Smooth muscle cell (in vitro differentiated cells): ENCODE measurements at regions not wholly inside any gene's neighbourhood (a gene's known extent, or its start where the extent isn't known, plus 50 kb on each side); places are given as distances from the start of the nearest gene placed in this dataset.

Experiments used
- DNase-seq: peaks from one replicate; lab custom pipeline; 2025; ENCODE audit not compliant: unreplicated experiment; lab: John Stamatoyannopoulos, UW
- H2AFZ ChIP-seq: fragments of 200-600 bp; sonication (generic); 2 replicates; pipeline ENCODE4 v1.6.0; 2016; ENCODE audit warnings: antibody characterized with exemption, low read depth, mild to moderate bottlenecking
- H3F3A ChIP-seq: fragments of 200-600 bp; sonication (generic); 2 replicates; pipeline ENCODE4 v1.6.0; 2017; ENCODE audit warnings: antibody characterized with exemption, low read depth
- H3K27ac ChIP-seq: fragments of 200-600 bp; sonication (generic); 2 replicates; pipeline ENCODE4 v1.5.1; 2016; ENCODE audit warnings: low read depth, mild to moderate bottlenecking
- H3K27me3 ChIP-seq: fragments of 200-600 bp; sonication (generic); 2 replicates; pipeline ENCODE4 v1.6.1; 2016; ENCODE audit warnings: low read depth, mild to moderate bottlenecking
- H3K36me3 ChIP-seq: fragments of 200-600 bp; sonication (generic); 2 replicates; pipeline ENCODE4 v1.5.1; 2016; ENCODE audit warnings: low read depth
- H3K4me1 ChIP-seq: fragments of 200-600 bp; sonication (generic); 2 replicates; pipeline ENCODE4 v1.5.1; 2016; ENCODE audit warnings: low read depth
- H3K4me2 ChIP-seq: fragments of 200-600 bp; sonication (generic); 2 replicates; pipeline ENCODE4 v1.6.0; 2016; ENCODE audit warnings: mild to moderate bottlenecking
- H3K4me3 ChIP-seq: fragments of 200-600 bp; sonication (generic); 2 replicates; pipeline ENCODE4 v1.5.1; 2016; ENCODE audit warnings: mild to moderate bottlenecking
- H3K79me2 ChIP-seq: fragments of 200-600 bp; sonication (generic); 2 replicates; pipeline ENCODE4 v1.6.0; 2016; ENCODE audit warnings: low read depth, mild to moderate bottlenecking
- H3K9ac ChIP-seq: fragments of 200-600 bp; sonication (generic); 2 replicates; pipeline ENCODE4 v1.6.0; 2016; ENCODE audit warnings: low read depth
- H3K9me3 ChIP-seq: fragments of 200-600 bp; sonication (generic); replicated peaks from 2 replicates; pipeline ENCODE4 v1.5.1; 2016; ENCODE audit warnings: low read depth
- H4K20me1 ChIP-seq: fragments of 200-600 bp; sonication (generic); 2 replicates; pipeline ENCODE4 v1.6.0; 2016; ENCODE audit warnings: low read depth
- WGBS: methylation state at CpG from one replicate; pipeline ENCODE4 v1.1.7; 2016; ENCODE audit warnings: low lambda C conversion rate; 5-methylcytosine and 5-hydroxymethylcytosine counted together
- TF ChIP-seq, protein P1 (sequence below): fragments of 200-600 bp; sonication (generic); IDR thresholded peaks from 2 replicates; pipeline ENCODE4 v1.5.1; 2017; ENCODE audit warnings: borderline replicate concordance, mild to moderate bottlenecking, antibody characterized with exemption; ENCODE audit not compliant: insufficient read depth, poor library complexity, severe bottlenecking

DNA sequence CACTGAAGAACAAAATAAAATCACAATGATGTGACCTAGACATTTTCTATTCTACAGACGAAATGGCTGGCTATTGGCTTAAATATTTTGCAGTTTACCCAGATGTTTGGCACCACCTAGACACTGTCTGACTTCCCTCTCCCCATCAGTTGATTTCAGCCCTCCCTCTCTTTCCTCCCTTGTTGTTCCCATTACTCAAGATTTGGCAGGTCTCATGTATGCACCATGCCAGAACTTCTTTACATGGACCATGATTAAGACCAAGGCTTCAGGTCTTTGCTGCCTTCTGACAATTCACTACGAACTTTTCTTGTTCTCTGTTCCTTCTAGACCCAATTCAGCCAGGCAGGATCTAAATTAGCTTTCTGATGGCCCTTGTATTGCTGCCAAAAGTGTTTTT is 66.6 kb upstream of the GDNF start:
- Histone ChIP-seq H3F3A (no peaks in the 10 kb centered on the region), H3K36me3 (no peaks in the 10 kb centered on the region), H3K27me3 (peaks cover 4% of the 10 kb centered on the region), H3K79me2 (no peaks in the 10 kb centered on the region), H3K9ac (no peak overlapping the region), H3K27ac (no peak overlapping the region), H3K4me3 (no peak overlapping the region), H3K4me1 (no peaks in the 10 kb centered on the region), H2AFZ (no peak overlapping the region), H3K4me2 (no peak overlapping the region), H4K20me1 (no peaks in the 10 kb centered on the region), H3K9me3 (no peaks in the 10 kb centered on the region)
- TF ChIP-seq, protein P1, sequence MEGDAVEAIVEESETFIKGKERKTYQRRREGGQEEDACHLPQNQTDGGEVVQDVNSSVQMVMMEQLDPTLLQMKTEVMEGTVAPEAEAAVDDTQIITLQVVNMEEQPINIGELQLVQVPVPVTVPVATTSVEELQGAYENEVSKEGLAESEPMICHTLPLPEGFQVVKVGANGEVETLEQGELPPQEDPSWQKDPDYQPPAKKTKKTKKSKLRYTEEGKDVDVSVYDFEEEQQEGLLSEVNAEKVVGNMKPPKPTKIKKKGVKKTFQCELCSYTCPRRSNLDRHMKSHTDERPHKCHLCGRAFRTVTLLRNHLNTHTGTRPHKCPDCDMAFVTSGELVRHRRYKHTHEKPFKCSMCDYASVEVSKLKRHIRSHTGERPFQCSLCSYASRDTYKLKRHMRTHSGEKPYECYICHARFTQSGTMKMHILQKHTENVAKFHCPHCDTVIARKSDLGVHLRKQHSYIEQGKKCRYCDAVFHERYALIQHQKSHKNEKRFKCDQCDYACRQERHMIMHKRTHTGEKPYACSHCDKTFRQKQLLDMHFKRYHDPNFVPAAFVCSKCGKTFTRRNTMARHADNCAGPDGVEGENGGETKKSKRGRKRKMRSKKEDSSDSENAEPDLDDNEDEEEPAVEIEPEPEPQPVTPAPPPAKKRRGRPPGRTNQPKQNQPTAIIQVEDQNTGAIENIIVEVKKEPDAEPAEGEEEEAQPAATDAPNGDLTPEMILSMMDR: no peak
- DNase-seq: no peak
- 66% methylated on average over 2 of the region's 2 CpGs for WGBS

DNA sequence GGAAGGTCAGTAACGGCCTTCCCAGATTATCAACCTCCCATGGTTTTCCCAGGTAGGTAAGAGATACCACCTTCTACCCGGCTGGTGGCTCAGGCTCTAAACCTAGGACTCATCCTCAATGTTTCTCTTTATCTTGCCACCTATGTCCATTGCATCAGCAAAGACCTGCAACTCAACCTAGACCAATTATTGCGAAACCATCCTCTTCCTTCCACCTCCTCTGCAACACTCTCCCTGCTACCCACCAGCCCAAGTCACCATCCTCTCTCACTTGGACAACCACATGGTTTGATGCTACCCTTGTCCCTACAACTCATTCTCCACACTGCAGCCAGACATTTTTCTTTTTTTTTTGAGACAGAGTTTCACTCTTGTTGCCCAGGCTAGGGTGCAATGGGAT is 65.4 kb upstream of the GDNF start:
- Histone ChIP-seq H3K9me3 (no peaks in the 10 kb centered on the region), H3K9ac (no peak overlapping the region), H3K27me3 (no peaks in the 10 kb centered on the region), H3K27ac (no peak overlapping the region), H3K4me3 (no peak overlapping the region), H3K4me2 (no peak overlapping the region), H4K20me1 (no peaks in the 10 kb centered on the region), H3K79me2 (no peaks in the 10 kb centered on the region), H3K36me3 (no peaks in the 10 kb centered on the region), H3K4me1 (no peaks in the 10 kb centered on the region), H3F3A (no peaks in the 10 kb centered on the region), H2AFZ (no peak overlapping the region)
- TF ChIP-seq, protein P1: no peak
- WGBS: 88% methylated on average over 3 of the region's 3 CpGs
- no peak for DNase-seq

- H3K27ac ChIP-seq: no peak overlapping the region
- no peaks in the 10 kb centered on the region for H3F3A ChIP-seq
- WGBS: 87% methylated on average over 3 of the region's 3 CpGs
- no peak overlapping the region for H3K4me3 ChIP-seq
- H3K27me3 ChIP-seq: no peaks in the 10 kb centered on the region
- no peak overlapping the region for H3K4me2 ChIP-seq
- H3K9ac ChIP-seq: no peak overlapping the region
- H3K79me2 ChIP-seq: no peaks in the 10 kb centered on the region
- no peaks in the 10 kb centered on the region for H3K4me1 ChIP-seq
- DNase-seq: no peak
- TF ChIP-seq, protein P1: no peak
- H3K36me3 ChIP-seq: no peaks in the 10 kb centered on the region
- H2AFZ ChIP-seq: no peak overlapping the region
- no peaks in the 10 kb centered on the region for H3K9me3 ChIP-seq
- no peaks in the 10 kb centered on the region for H4K20me1 ChIP-seq
These were observed 62.5 kb upstream of the GDNF start for GRCh38 chr5:37902323-37902722.

DNA sequence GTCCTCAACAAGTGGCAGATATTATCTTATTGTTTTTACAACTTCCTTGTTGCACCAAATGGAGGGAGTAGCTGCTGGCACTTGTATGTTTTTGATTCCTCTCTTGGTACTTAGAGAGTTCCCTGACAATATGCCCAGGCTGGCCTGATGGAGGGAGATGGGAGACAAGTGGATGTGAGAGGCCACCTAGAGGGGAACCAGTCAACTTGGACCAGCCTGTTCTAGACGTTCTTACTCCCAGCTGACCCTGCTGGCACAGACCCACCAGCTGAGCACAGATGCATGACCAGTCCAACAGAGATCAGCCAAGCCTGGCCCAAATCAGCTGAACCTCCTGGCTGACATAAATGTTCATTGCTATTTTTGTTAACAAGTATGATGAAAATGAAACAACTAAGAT is 60.9 kb upstream of the GDNF start:
- Histone ChIP-seq H3K9ac (no peak overlapping the region), H3K79me2 (no peaks in the 10 kb centered on the region), H3K27ac (no peak overlapping the region), H3K4me3 (no peak overlapping the region), H2AFZ (no peak overlapping the region), H3F3A (no peaks in the 10 kb centered on the region), H3K27me3 (no peaks in the 10 kb centered on the region), H4K20me1 (no peaks in the 10 kb centered on the region), H3K4me1 (no peaks in the 10 kb centered on the region), H3K36me3 (no peaks in the 10 kb centered on the region), H3K4me2 (no peak overlapping the region), H3K9me3 (no peaks in the 10 kb centered on the region)
- DNase-seq: no peak
- 14% methylated on average over 1 of the region's 1 CpG for WGBS
- TF ChIP-seq, protein P1: no peak
